ENCODE measurements at regions not wholly inside any gene's neighbourhood (a gene's known extent, or its start where the extent isn't known, plus 50 kb on each side); places are given as distances from the start of the nearest gene placed in this dataset.

DNA sequence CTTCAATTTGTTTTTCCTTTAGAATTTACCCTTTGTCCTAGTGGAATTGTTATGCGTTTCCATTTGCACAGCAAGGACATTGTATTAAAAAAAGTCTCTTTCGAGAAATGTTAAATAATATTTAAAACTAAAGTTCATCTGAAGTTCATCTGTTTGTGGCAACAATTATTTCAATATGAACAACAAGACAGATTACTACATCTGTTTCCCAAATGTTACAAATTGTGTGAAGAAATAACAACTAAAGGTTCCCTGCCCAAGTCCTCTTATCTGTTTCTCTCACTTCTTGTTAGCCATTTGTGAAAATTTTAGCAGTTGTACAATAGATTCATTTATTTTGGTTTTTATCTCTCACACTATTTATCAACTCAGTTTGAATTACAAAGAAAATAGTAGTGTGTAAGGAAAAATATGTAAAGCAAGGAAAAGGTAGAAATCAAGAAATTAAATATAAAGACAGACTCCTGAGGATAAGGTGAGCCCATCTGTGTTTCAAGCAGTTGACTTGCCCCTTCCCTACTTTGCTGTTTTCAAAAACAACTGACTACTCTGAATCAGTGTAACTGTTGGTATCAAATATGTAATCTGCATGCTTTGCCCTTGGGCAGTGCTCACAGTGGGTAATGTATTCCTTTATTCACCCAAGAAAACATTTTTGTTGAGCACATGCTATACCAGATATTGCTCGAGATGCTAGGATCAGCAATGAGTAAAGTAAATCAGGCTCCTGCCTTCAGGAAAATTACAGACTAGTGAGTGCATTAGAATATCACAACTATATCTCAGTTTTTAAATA lies 118.9 kb upstream of the PCDH7 start:
- CTCF ChIA-PET: no interaction called here
- Mint-ChIP-seq H3K27ac (no peak overlapping the region), H3K36me3 (ENCODE audit: low read depth) (no peaks in the 10 kb centered on the region), H3K4me3 (no peak overlapping the region), H3K9me3 (peaks cover 2% of the 10 kb centered on the region), H3K27me3 (no peaks in the 10 kb centered on the region), H3K4me1 (no peaks in the 10 kb centered on the region)
- POLR2A ChIA-PET: no interaction called here
- DNase-seq: no peak

- ChIA-PET CTCF (no interaction called here), POLR2A (no interaction called here)
- Mint-ChIP-seq H3K27me3 (no peaks in the 10 kb centered on the region), H3K36me3 (ENCODE audit: low read depth) (no peaks in the 10 kb centered on the region), H3K4me1 (no peaks in the 10 kb centered on the region), H3K27ac (no peak overlapping the region), H3K9me3 (peaks cover 2% of the 10 kb centered on the region), H3K4me3 (no peak overlapping the region)
- DNase-seq: no peak
These were observed 114.5 kb upstream of the PCDH7 start for GRCh38 chr4:30605616-30606190.

- Mint-ChIP-seq H3K4me3 (no peak overlapping the region), H3K9me3 (peaks cover 7% of the 10 kb centered on the region), H3K36me3 (ENCODE audit: low read depth) (no peaks in the 10 kb centered on the region), H3K27ac (no peak overlapping the region), H3K27me3 (no peaks in the 10 kb centered on the region), H3K4me1 (no peaks in the 10 kb centered on the region)
- CTCF ChIA-PET: no interaction called here
- POLR2A ChIA-PET: no interaction called here
- no peak for DNase-seq
These were observed 109.8 kb upstream of the PCDH7 start for GRCh38 chr4:30610361-30610760.

- Mint-ChIP-seq H3K27ac (no peak overlapping the region), H3K27me3 (no peaks in the 10 kb centered on the region), H3K4me1 (no peaks in the 10 kb centered on the region), H3K9me3 (peaks cover 5% of the 10 kb centered on the region), H3K36me3 (ENCODE audit: low read depth) (no peaks in the 10 kb centered on the region), H3K4me3 (no peak overlapping the region)
- no peak for DNase-seq
- CTCF ChIA-PET: no interaction called here
- POLR2A ChIA-PET: no interaction called here
These were observed 105.4 kb upstream of the PCDH7 start for GRCh38 chr4:30614771-30615170.

DNA sequence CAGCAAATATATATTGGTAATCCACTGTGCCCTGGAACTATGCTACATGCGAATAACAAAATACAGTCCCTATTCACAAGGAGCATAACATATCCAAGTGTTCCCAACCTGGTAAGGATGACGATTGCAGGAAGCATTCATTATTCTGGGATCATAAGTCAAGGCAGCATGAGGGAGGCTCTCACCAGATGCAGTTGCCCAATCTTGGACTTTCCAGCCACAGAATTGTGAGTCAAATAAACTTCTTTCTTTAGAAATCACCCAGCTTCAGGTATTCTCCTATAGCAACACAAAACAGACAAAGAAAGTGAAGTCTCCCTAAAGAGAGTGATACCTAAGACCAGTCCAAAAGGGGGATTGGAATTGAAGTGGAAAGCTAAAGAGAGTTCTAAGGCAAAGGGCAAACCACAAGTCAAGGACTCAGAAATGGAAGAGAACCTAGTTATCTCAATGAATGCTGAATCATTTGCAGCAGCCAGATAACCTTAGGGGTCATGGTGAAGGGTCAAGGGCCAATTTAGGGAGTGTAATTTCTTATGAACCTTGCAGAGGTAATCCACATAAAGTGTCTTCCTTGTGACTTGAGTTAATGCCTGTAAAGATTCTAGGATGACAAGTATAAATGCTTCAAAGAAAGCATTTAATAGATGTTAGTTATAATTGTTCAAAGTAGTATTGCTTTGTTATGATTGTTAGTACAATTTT lies 103.1 kb upstream of the PCDH7 start:
- H3K4me3 Mint-ChIP-seq: no peak overlapping the region
- CTCF ChIA-PET: no interaction called here
- no peaks in the 10 kb centered on the region for H3K36me3 Mint-ChIP-seq (ENCODE audit: low read depth)
- H3K27ac Mint-ChIP-seq: no peak overlapping the region
- POLR2A ChIA-PET: no interaction called here
- no peaks in the 10 kb centered on the region for H3K4me1 Mint-ChIP-seq
- H3K27me3 Mint-ChIP-seq: no peaks in the 10 kb centered on the region
- H3K9me3 Mint-ChIP-seq: peaks cover 5% of the 10 kb centered on the region
- no peak for DNase-seq

DNA sequence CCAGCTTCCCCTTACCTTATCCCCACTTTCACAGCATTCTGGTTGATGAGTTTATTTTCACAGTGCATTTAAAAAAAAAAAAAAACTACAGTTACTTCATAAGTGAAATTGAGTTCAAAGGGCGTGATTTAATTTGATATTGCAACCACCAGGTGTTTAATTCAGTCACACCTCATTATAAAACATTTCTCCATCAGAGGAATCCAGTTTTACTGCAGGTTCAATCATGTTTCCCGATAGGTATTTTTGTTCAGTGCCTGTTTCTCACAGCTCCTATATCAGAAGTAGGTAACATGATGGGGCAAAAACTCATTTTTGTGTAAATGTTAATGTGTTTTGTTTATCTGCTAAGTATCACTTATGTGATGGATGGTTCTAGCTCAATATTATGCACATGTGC lies 102.3 kb upstream of the PCDH7 start:
- H3K9me3 Mint-ChIP-seq: peaks cover 2% of the 10 kb centered on the region
- no peaks in the 10 kb centered on the region for H3K27me3 Mint-ChIP-seq
- H3K27ac Mint-ChIP-seq: no peak overlapping the region
- H3K4me3 Mint-ChIP-seq: no peak overlapping the region
- no peak for DNase-seq
- ChIA-PET POLR2A (no interaction called here), CTCF (no interaction called here)
- no peaks in the 10 kb centered on the region for H3K36me3 Mint-ChIP-seq (ENCODE audit: low read depth)
- H3K4me1 Mint-ChIP-seq: no peaks in the 10 kb centered on the region

GRCh38 chr4:30619679-30620078 lies 100.5 kb upstream of the PCDH7 start:
- CTCF ChIA-PET: no interaction called here
- Mint-ChIP-seq H3K4me3 (no peak overlapping the region), H3K27ac (no peak overlapping the region), H3K9me3 (no peaks in the 10 kb centered on the region), H3K27me3 (no peaks in the 10 kb centered on the region), H3K36me3 (ENCODE audit: low read depth) (no peaks in the 10 kb centered on the region), H3K4me1 (no peaks in the 10 kb centered on the region)
- POLR2A ChIA-PET: no interaction called here
- no peak for DNase-seq

GRCh38 chr4:30620711-30621110 lies 99.5 kb upstream of the PCDH7 start:
- POLR2A ChIA-PET: no interaction called here

GRCh38 chr4:30630431-30630830 lies 89.7 kb upstream of the PCDH7 start:
- POLR2A ChIA-PET: no interaction called here
- CTCF ChIA-PET: no interaction called here
- Mint-ChIP-seq H3K27ac (no peak overlapping the region), H3K4me3 (no peak overlapping the region), H3K27me3 (no peaks in the 10 kb centered on the region), H3K9me3 (peaks cover 6% of the 10 kb centered on the region), H3K36me3 (ENCODE audit: low read depth) (no peaks in the 10 kb centered on the region), H3K4me1 (no peaks in the 10 kb centered on the region)
- no peak for DNase-seq

More at GRCh38 chr4:30620711-30621110, 99.5 kb upstream of the PCDH7 start:
- Mint-ChIP-seq H3K27me3 (no peaks in the 10 kb centered on the region), H3K27ac (no peak overlapping the region), H3K4me3 (no peak overlapping the region), H3K36me3 (ENCODE audit: low read depth) (no peaks in the 10 kb centered on the region), H3K9me3 (no peaks in the 10 kb centered on the region), H3K4me1 (no peaks in the 10 kb centered on the region)
- no peak for DNase-seq
- CTCF ChIA-PET: no interaction called here

- no peaks in the 10 kb centered on the region for H3K36me3 Mint-ChIP-seq (ENCODE audit: low read depth)
- POLR2A ChIA-PET: no interaction called here
- H3K27ac Mint-ChIP-seq: no peak overlapping the region
- no peaks in the 10 kb centered on the region for H3K27me3 Mint-ChIP-seq
- no peaks in the 10 kb centered on the region for H3K4me1 Mint-ChIP-seq
- peaks cover 6% of the 10 kb centered on the region for H3K9me3 Mint-ChIP-seq
- no peak overlapping the region for H3K4me3 Mint-ChIP-seq
- CTCF ChIA-PET: no interaction called here
- no peak for DNase-seq
These were observed 87.4 kb upstream of the PCDH7 start for GRCh38 chr4:30632751-30633150.

DNA sequence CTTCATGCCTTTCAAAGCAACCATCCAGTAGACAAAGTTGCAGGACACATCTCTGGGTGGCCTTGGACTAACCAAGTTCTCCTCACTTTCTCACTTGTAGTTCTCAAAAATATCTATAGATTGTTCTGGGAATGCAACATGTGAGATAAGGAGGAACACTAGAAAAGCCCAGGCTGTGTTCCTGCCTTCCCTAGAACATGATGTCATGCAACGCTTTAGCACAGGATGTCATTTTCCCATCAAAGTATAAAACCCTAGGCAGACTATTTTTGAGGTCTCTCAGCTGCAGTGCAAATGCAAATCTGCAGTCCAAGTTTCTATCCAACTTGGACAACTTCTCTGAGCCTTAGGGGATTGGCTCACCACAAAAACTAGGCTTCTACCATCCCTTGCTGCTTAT lies 78.8 kb upstream of the PCDH7 start:
- ChIA-PET CTCF (no interaction called here), POLR2A (no interaction called here)
- Mint-ChIP-seq H3K4me3 (no peak overlapping the region), H3K27ac (no peak overlapping the region), H3K27me3 (no peaks in the 10 kb centered on the region), H3K4me1 (no peaks in the 10 kb centered on the region), H3K9me3 (peaks cover 2% of the 10 kb centered on the region), H3K36me3 (ENCODE audit: low read depth) (no peaks in the 10 kb centered on the region)
- DNase-seq: no peak

DNA sequence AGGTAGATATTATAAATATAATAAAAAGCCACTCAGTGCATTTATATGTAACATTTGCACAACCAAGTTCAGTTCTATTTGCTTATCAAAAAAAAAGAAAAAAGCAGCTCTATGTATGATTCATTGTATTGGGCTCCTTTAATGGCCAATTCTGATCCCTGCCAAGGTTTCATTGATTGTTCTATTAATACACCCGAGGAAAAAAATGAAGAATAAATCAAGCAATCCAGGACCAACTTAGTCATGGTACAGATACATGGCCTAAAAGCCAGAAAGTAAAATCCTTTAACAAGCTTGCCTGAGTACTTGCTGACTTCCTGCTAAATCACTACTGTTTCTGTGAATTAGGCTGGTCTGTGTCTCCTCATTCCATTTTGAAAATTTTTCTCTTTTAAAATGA lies 77.6 kb upstream of the PCDH7 start:
- no peak for DNase-seq
- H3K9me3 Mint-ChIP-seq: peaks cover 2% of the 10 kb centered on the region
- H3K36me3 Mint-ChIP-seq (ENCODE audit: low read depth): no peaks in the 10 kb centered on the region
- no peak overlapping the region for H3K27ac Mint-ChIP-seq
- no peak overlapping the region for H3K4me3 Mint-ChIP-seq
- CTCF ChIA-PET: no interaction called here
- H3K27me3 Mint-ChIP-seq: no peaks in the 10 kb centered on the region
- no peaks in the 10 kb centered on the region for H3K4me1 Mint-ChIP-seq
- POLR2A ChIA-PET: no interaction called here

DNA sequence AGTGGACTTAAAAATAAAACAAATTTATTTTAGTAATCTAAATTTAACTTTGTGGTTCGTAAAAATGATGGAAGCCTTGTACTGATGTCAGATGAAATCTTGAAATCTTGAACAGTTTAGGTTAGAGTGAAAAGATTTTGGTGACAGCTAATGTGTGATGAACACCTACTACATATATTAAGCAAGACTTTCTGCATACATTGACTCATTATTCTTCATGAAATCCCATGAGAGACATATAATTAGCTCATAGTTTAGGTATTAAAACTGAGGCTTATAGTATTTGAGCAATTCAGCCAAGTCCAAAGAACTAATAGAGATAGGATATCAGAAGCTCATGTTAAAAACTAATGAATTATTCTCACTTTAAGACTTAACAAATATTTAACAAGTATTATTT lies 66.9 kb upstream of the PCDH7 start:
- DNase-seq: no peak
- H3K27ac Mint-ChIP-seq: no peak overlapping the region
- no peaks in the 10 kb centered on the region for H3K27me3 Mint-ChIP-seq
- POLR2A ChIA-PET: no interaction called here
- H3K4me3 Mint-ChIP-seq: no peak overlapping the region
- CTCF ChIA-PET: no interaction called here
- no peaks in the 10 kb centered on the region for H3K36me3 Mint-ChIP-seq (ENCODE audit: low read depth)
- H3K9me3 Mint-ChIP-seq: no peaks in the 10 kb centered on the region
- H3K4me1 Mint-ChIP-seq: no peaks in the 10 kb centered on the region

DNA sequence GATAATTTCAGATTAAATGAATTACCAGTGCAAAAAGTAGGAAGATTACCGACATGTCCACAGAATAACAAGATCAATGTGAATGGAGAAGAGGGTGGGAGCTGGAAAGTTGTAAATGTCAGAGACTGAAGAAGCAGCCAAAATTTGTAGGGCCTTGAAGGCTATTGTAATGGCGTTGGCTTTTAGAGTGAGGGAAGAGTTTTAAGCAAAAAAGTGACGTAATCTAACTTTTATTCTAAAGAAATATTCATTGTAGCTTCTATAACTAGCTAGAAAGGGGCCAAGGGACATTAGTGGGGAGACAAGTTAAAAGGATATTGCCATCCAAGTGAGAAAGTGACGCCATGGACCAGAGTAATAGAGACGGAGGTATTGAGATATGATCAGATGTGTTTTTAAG lies 63.3 kb upstream of the PCDH7 start:
- ChIA-PET CTCF (no interaction called here), POLR2A (no interaction called here)
- DNase-seq: no peak
- Mint-ChIP-seq H3K27ac (no peak overlapping the region), H3K9me3 (no peaks in the 10 kb centered on the region), H3K4me3 (no peak overlapping the region), H3K36me3 (ENCODE audit: low read depth) (no peaks in the 10 kb centered on the region), H3K4me1 (no peaks in the 10 kb centered on the region), H3K27me3 (no peaks in the 10 kb centered on the region)
